Activated naive CD8-positive, alpha-beta T cell treated with anti-CD3 and anti-CD28 coated beads for 36 hours (primary cell): ENCODE measurements at regions not wholly inside any gene's neighbourhood (a gene's known extent, or its start where the extent isn't known, plus 50 kb on each side); places are given as distances from the start of the nearest gene placed in this dataset.
"Not testable (repeated sequence)": the region's sequence is repeated elsewhere in the genome, so short reads cannot be mapped to it uniquely, and the experiment has no call there.

ENCODE experiments used
- DNase-seq: peaks from one replicate; pipeline ENCODE4 v3.0.0; 2021
- H3K27ac Mint-ChIP-seq: one replicate; pipeline ENCODE4 v1.8.0; 2022; ENCODE audit warnings: mild to moderate bottlenecking, moderate library complexity, mixed read lengths
- H3K27me3 Mint-ChIP-seq: one replicate; pipeline ENCODE4 v1.8.0; 2022; ENCODE audit warnings: mild to moderate bottlenecking, mixed read lengths
- H3K36me3 Mint-ChIP-seq: one replicate; pipeline ENCODE4 v1.8.0; 2021; ENCODE audit warnings: mild to moderate bottlenecking, mixed read lengths
- H3K4me1 Mint-ChIP-seq: one replicate; pipeline ENCODE4 v1.8.0; 2021; ENCODE audit warnings: mixed read lengths
- H3K4me3 Mint-ChIP-seq: one replicate; pipeline ENCODE4 v1.8.0; 2022; ENCODE audit warnings: mild to moderate bottlenecking, moderate library complexity, mixed read lengths
- H3K9me3 Mint-ChIP-seq: one replicate; pipeline ENCODE4 v1.8.0; 2022; ENCODE audit warnings: mixed read lengths

GRCh38 chr3:5687230-5687629, 499.7 kb downstream of the EDEM1 start:
- peaks cover 9% of the 10 kb centered on the region for H3K9me3 Mint-ChIP-seq
- H3K4me1 Mint-ChIP-seq, result no peaks in the 10 kb centered on the region
- no peaks in the 10 kb centered on the region for H3K27me3 Mint-ChIP-seq
- no peak overlapping the region for H3K27ac Mint-ChIP-seq
- DNase-seq, result no peak
- no peak overlapping the region for H3K4me3 Mint-ChIP-seq
- no peaks in the 10 kb centered on the region for H3K36me3 Mint-ChIP-seq

DNA sequence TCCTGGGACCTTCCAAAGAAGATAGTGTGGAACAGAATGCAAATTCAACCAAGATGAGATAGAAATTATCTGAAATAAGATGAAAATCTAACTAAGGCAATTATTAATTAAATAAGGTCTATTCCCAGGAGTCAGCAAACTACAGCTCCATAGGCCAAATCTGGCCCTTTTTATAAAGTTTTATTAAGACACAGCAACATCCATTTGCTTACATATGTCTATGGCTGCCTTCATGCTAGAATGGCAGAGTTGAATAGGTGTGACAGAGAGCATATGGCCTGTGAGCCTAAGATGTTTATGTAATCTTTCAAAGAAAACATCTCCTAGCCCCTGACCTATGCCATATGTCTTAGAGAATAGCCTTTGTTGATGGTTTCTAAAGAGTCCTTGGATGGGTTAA, 503.0 kb downstream of the EDEM1 start:
- Mint-ChIP-seq H3K9me3 (peaks cover 9% of the 10 kb centered on the region), H3K27me3 (no peaks in the 10 kb centered on the region), H3K4me1 (no peaks in the 10 kb centered on the region), H3K27ac (no peak overlapping the region), H3K36me3 (no peaks in the 10 kb centered on the region), H3K4me3 (no peak overlapping the region)
- DNase-seq, result no peak

GRCh38 chr3:5690904-5691532, 503.5 kb downstream of the EDEM1 start:
- no peaks in the 10 kb centered on the region for H3K4me1 Mint-ChIP-seq
- no peaks in the 10 kb centered on the region for H3K27me3 Mint-ChIP-seq
- H3K9me3 Mint-ChIP-seq, result peaks cover 9% of the 10 kb centered on the region
- H3K4me3 Mint-ChIP-seq, result no peak overlapping the region
- H3K36me3 Mint-ChIP-seq, result no peaks in the 10 kb centered on the region
- no peak for DNase-seq
- no peak overlapping the region for H3K27ac Mint-ChIP-seq

DNA sequence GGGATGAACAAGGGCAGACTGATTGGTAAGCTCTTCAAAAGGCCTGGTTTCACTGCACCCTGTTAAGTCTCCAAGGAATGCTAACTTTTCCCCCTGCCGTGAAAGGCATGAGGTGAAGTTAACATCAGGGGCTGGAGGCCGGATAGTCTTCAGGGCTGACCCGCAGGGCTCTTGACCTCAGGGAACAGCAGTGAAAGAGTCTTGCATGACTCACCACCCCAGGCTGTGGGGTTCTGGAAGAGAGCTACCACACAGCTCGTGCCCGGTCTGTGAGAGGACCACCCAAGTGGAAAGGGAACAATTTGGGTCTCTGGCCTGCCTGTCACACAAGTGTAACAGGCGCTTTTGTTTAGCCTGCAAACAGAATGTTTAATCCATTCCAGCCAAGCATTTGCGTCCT, 504.9 kb downstream of the EDEM1 start:
- H3K36me3 Mint-ChIP-seq, result no peaks in the 10 kb centered on the region
- H3K4me3 Mint-ChIP-seq, result no peak overlapping the region
- H3K4me1 Mint-ChIP-seq, result no peaks in the 10 kb centered on the region
- peaks cover 9% of the 10 kb centered on the region for H3K9me3 Mint-ChIP-seq
- H3K27ac Mint-ChIP-seq, result no peak overlapping the region
- DNase-seq, result no peak
- no peaks in the 10 kb centered on the region for H3K27me3 Mint-ChIP-seq

- Mint-ChIP-seq H3K4me3 (no peak overlapping the region), H3K27ac (no peak overlapping the region), H3K9me3 (peaks cover 9% of the 10 kb centered on the region), H3K36me3 (no peaks in the 10 kb centered on the region), H3K4me1 (no peaks in the 10 kb centered on the region), H3K27me3 (no peaks in the 10 kb centered on the region)
- no peak for DNase-seq
Observed at GRCh38 chr3:5694266-5694665, 506.8 kb downstream of the EDEM1 start.

DNA sequence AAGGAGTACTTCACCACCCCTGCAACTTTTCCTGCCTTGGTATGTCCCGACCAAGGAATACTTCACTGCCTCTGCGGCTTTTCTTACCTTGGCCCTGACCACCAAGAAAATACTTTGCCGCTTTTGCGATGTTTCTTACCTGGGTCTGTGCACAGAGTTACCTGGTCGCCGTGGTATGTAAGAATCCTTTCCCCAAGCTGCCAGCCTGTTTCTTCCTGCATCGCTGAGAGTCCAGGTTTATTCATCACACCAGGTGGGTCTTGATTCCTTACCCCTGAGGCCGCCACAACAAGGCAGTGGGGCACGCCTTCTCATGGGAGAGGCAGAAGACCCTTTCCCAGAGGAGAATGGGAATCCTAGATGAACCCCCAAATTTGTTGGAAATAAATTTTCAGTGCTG, 511.3 kb downstream of the EDEM1 start:
- no peak overlapping the region for H3K27ac Mint-ChIP-seq
- no peaks in the 10 kb centered on the region for H3K4me1 Mint-ChIP-seq
- no peaks in the 10 kb centered on the region for H3K36me3 Mint-ChIP-seq
- H3K4me3 Mint-ChIP-seq, result no peak overlapping the region
- H3K9me3 Mint-ChIP-seq, result peaks cover 2% of the 10 kb centered on the region
- no peaks in the 10 kb centered on the region for H3K27me3 Mint-ChIP-seq
- no peak for DNase-seq

DNA sequence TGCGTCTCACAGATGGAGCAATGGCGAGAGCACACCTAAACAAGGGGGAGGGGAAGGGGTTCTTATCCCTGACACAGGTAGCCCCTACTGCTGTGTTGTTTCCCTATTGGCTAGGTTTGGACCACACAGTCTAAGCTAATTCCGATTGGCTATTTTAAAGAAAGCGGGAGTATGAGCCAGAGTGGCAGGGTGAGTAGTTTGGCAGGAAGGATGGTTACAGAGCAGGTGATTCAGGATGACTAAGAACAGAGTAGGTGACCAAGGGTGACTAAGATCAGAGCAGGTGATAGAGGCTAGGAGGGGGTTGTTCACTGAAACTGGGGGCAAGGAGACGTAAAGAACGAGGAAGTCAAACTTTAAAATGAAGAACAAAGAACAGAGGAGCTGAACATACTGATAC, 511.8 kb downstream of the EDEM1 start:
- no peaks in the 10 kb centered on the region for H3K4me1 Mint-ChIP-seq
- no peaks in the 10 kb centered on the region for H3K36me3 Mint-ChIP-seq
- H3K27ac Mint-ChIP-seq, result no peak overlapping the region
- no peaks in the 10 kb centered on the region for H3K27me3 Mint-ChIP-seq
- H3K9me3 Mint-ChIP-seq, result peaks cover 2% of the 10 kb centered on the region
- no peak for DNase-seq
- H3K4me3 Mint-ChIP-seq, result no peak overlapping the region

DNA sequence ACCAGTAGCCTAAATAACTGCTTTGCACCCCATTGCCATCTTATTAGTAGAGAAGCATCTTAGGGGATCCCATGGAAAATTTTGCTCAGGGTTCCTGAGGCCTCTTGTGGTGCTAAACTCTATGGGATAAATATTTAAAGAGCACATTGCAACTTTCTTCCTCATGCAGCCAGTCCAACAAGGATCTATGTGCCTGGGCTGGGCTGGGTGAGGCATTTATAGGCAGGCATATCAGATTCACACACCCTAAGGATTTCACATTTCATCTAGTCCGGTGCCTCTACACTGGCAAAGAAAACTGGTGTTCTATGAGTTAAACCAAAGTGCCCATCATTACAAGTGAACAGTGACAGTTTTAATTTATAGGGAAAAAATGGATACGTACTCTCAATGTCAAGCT, 512.3 kb downstream of the EDEM1 start:
- H3K36me3 Mint-ChIP-seq, result no peaks in the 10 kb centered on the region
- H3K4me1 Mint-ChIP-seq, result no peaks in the 10 kb centered on the region
- H3K27me3 Mint-ChIP-seq, result no peaks in the 10 kb centered on the region
- H3K4me3 Mint-ChIP-seq, result no peak overlapping the region
- H3K27ac Mint-ChIP-seq, result no peak overlapping the region
- no peak for DNase-seq
- peaks cover 2% of the 10 kb centered on the region for H3K9me3 Mint-ChIP-seq

- not testable (repeated sequence) for H3K27me3 Mint-ChIP-seq, H3K4me1 Mint-ChIP-seq, DNase-seq, H3K9me3 Mint-ChIP-seq, H3K36me3 Mint-ChIP-seq, H3K4me3 Mint-ChIP-seq, H3K27ac Mint-ChIP-seq
Observed at GRCh38 chr3:5701005-5701404, 513.5 kb downstream of the EDEM1 start.

DNA sequence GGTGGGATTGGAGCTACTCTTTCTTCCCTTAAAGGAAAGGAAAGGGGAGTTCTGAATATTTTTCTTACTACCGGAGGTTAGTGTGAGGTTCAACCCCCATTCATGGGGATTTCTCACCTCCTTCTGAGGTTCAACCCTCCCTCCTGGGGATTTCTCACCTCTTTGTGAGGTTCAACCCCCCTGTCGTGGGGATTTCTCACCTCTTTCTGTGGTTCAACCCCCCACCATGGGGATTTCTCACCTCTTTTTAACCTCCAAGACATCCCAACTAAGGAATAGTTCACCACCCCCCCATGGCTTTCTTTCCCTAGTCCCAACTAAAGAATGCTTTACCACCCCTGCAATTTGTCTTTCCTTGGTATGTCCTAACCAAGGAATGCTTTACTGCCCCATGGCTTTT, 520.3 kb downstream of the EDEM1 start:
- H3K27ac Mint-ChIP-seq, result no peak overlapping the region
- DNase-seq, result no peak
- H3K9me3 Mint-ChIP-seq, result peaks cover 2% of the 10 kb centered on the region

DNA sequence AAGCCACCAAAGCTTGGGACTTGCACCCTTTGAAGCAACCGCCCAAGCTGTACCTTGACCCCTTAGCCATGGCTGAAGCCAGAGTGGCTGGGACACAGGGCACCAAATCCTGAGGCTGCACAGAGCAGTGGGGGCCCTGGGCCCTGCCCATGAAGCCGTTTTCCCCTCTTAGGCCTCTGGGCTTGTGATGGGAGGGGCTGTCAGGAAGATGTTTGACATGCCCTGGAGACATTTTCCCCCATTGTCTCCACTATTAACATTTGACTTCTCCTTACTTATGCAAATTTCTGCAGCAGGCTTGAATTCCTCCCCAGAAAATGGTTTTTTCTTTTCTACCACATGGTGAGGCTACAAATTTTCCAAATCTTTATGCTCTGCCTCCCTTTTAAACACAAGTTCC, 522.2 kb downstream of the EDEM1 start:
- DNase-seq, result no peak
- Mint-ChIP-seq H3K4me3 (no peak overlapping the region), H3K36me3 (no peaks in the 10 kb centered on the region), H3K27me3 (no peaks in the 10 kb centered on the region), H3K27ac (no peak overlapping the region), H3K4me1 (no peaks in the 10 kb centered on the region), H3K9me3 (no peaks in the 10 kb centered on the region)

More for the DNA sequence above, 520.3 kb downstream of the EDEM1 start:
- no peak overlapping the region for H3K4me3 Mint-ChIP-seq
- no peaks in the 10 kb centered on the region for H3K27me3 Mint-ChIP-seq
- H3K4me1 Mint-ChIP-seq, result no peaks in the 10 kb centered on the region
- H3K36me3 Mint-ChIP-seq, result no peaks in the 10 kb centered on the region

DNA sequence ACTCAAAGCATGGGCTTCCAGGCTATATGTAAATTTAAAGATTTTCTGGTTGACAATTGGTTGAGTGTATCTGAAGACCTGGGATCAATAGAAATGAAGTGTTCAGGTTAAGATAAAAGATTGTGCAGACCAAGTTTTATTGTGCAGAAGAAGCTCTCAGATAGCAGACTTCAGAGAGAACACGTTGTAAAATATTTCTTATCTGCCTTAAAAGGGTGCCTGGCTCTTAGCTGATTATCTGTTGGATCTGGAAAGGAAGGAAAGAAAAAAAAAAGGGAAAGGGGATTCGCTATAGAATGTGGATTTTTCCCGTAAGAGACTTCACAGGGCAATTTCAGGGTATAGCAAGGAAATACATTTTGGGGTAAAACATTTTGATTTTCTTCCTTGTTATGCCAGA, 523.2 kb downstream of the EDEM1 start:
- H3K27ac Mint-ChIP-seq, result no peak overlapping the region
- DNase-seq, result no peak
- H3K9me3 Mint-ChIP-seq, result no peaks in the 10 kb centered on the region
- H3K36me3 Mint-ChIP-seq, result no peaks in the 10 kb centered on the region
- no peaks in the 10 kb centered on the region for H3K4me1 Mint-ChIP-seq
- no peak overlapping the region for H3K4me3 Mint-ChIP-seq
- no peaks in the 10 kb centered on the region for H3K27me3 Mint-ChIP-seq

- no peaks in the 10 kb centered on the region for H3K4me1 Mint-ChIP-seq
- DNase-seq, result no peak
- no peaks in the 10 kb centered on the region for H3K27me3 Mint-ChIP-seq
- H3K9me3 Mint-ChIP-seq, result peaks cover 1% of the 10 kb centered on the region
- no peak overlapping the region for H3K27ac Mint-ChIP-seq
- no peaks in the 10 kb centered on the region for H3K36me3 Mint-ChIP-seq
- no peak overlapping the region for H3K4me3 Mint-ChIP-seq
Observed at GRCh38 chr3:5717254-5717653, 529.7 kb downstream of the EDEM1 start.

- H3K4me1 Mint-ChIP-seq, H3K36me3 Mint-ChIP-seq, DNase-seq, H3K9me3 Mint-ChIP-seq, H3K27ac Mint-ChIP-seq, H3K4me3 Mint-ChIP-seq, H3K27me3 Mint-ChIP-seq: not testable (repeated sequence)
Observed at GRCh38 chr3:5719668-5720067, 532.2 kb downstream of the EDEM1 start.

GRCh38 chr3:5725801-5726200, 538.3 kb downstream of the EDEM1 start:
- Mint-ChIP-seq H3K36me3 (no peaks in the 10 kb centered on the region), H3K27me3 (no peaks in the 10 kb centered on the region), H3K4me3 (no peak overlapping the region), H3K4me1 (no peaks in the 10 kb centered on the region), H3K9me3 (no peaks in the 10 kb centered on the region), H3K27ac (no peak overlapping the region)
- no peak for DNase-seq

DNA sequence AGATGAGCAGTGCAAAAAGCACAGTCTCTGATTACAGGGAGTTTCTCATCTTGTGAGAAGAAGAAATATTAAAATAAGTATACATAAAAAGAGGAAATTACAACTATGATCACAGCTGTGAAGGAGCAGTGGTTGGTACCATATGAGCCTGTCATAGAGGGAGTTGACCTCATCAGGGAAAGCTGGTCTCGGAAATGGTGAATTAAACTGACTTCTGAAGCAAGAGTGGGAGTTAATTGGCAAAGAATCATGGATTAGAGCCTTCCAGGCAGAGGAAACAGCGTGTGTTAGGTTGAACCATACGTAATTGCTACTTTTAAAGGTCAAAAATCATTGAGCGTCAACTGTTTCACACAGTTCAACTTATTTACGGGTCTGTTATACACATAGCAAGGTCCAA, 539.1 kb downstream of the EDEM1 start:
- H3K4me1 Mint-ChIP-seq, result no peaks in the 10 kb centered on the region
- H3K27me3 Mint-ChIP-seq, result no peaks in the 10 kb centered on the region
- no peak overlapping the region for H3K4me3 Mint-ChIP-seq
- H3K27ac Mint-ChIP-seq, result no peak overlapping the region
- no peak for DNase-seq
- no peaks in the 10 kb centered on the region for H3K9me3 Mint-ChIP-seq
- no peaks in the 10 kb centered on the region for H3K36me3 Mint-ChIP-seq
